GM19372 (cell line): ENCODE measurements at regions not wholly inside any gene's neighbourhood (a gene's known extent, or its start where the extent isn't known, plus 50 kb on each side); places are given as distances from the start of the nearest gene placed in this dataset.

Source experiments
- ATAC-seq: cut with Tn5 transposase; IDR thresholded peaks from one replicate; pipeline ENCODE4 v1.9.1; 2021; ENCODE audit warnings: mild to moderate bottlenecking, low read depth, moderate library complexity; ENCODE audit not compliant: unreplicated experiment

- ATAC-seq = no peak
These were observed 335.2 kb upstream of the CDH11 start for GRCh38 chr16:65457084-65457483.

- ATAC-seq = no peak
These were observed 333.9 kb upstream of the CDH11 start for GRCh38 chr16:65455761-65456160.

GRCh38 chr16:65453646-65454045 lies 331.8 kb upstream of the CDH11 start:
- no peak for ATAC-seq

- no peak for ATAC-seq
These were observed 327.7 kb upstream of the CDH11 start for GRCh38 chr16:65449526-65449925.

GRCh38 chr16:65446427-65446826 lies 324.6 kb upstream of the CDH11 start:
- ATAC-seq = no peak

- ATAC-seq = no peak
These were observed 323.7 kb upstream of the CDH11 start for GRCh38 chr16:65445313-65446260.

GRCh38 chr16:65441501-65441900 lies 319.6 kb upstream of the CDH11 start:
- ATAC-seq = no peak

- no peak for ATAC-seq
These were observed 307.8 kb upstream of the CDH11 start for GRCh38 chr16:65429504-65430181.

- ATAC-seq = no peak
These were observed 304.6 kb upstream of the CDH11 start for GRCh38 chr16:65426484-65426883.

GRCh38 chr16:65422934-65423333 lies 301.1 kb upstream of the CDH11 start:
- ATAC-seq = no peak

- ATAC-seq = no peak
These were observed 299.7 kb upstream of the CDH11 start for GRCh38 chr16:65421596-65421995.

GRCh38 chr16:65418435-65418834 lies 296.6 kb upstream of the CDH11 start:
- ATAC-seq = no peak

GRCh38 chr16:65415460-65415859 lies 293.6 kb upstream of the CDH11 start:
- no peak for ATAC-seq

GRCh38 chr16:65414284-65414984 lies 292.6 kb upstream of the CDH11 start:
- no peak for ATAC-seq

- ATAC-seq = no peak
These were observed 292.0 kb upstream of the CDH11 start for GRCh38 chr16:65413861-65414260.

- no peak for ATAC-seq
These were observed 288.9 kb upstream of the CDH11 start for GRCh38 chr16:65410801-65411200.

- no peak for ATAC-seq
These were observed 287.6 kb upstream of the CDH11 start for GRCh38 chr16:65409510-65409909.

- no peak for ATAC-seq
These were observed 285.1 kb upstream of the CDH11 start for GRCh38 chr16:65406933-65407332.

- no peak for ATAC-seq
These were observed 284.3 kb upstream of the CDH11 start for GRCh38 chr16:65406116-65406515.

- ATAC-seq = no peak
These were observed 272.4 kb upstream of the CDH11 start for GRCh38 chr16:65394281-65394680.
